ENCODE measurements at regions not wholly inside any gene's neighbourhood (a gene's known extent, or its start where the extent isn't known, plus 50 kb on each side); places are given as distances from the start of the nearest gene placed in this dataset.

GRCh38 chr5:105954341-105954740 lies 1716.4 kb downstream of the EFNA5 start:
- no peaks in the 10 kb centered on the region for H3K9me2 ChIP-seq (ENCODE audit: insufficient read depth, low read length)
- H3K4me1 ChIP-seq (ENCODE audit: insufficient read depth, low read length, poor library complexity, severe bottlenecking), result no peaks in the 10 kb centered on the region
- H3K36me3 ChIP-seq (ENCODE audit: insufficient read depth, low read length), result no peaks in the 10 kb centered on the region
- DNase-seq (ENCODE audit: low spot score), result no peak
- ChIA-PET CTCF (ENCODE audit: unreplicated experiment) (no interaction called here), POLR2A (interaction anchor here (0.7 kb wide), 1 partner anchor 226 kb away, joined by 4 read pairs; no protein-coding TSS in a partner anchor)
- no peak overlapping the region for H3K4me3 ChIP-seq (ENCODE audit: low read depth, low read length, poor library complexity, severe bottlenecking)
- H3K9me3 ChIP-seq (ENCODE audit: low read length), result no peaks in the 10 kb centered on the region
- no peak overlapping the region for H3K27ac ChIP-seq (ENCODE audit: low read depth, low read length, poor library complexity, severe bottlenecking)
- no peaks in the 10 kb centered on the region for H4K20me1 ChIP-seq (ENCODE audit: insufficient read depth, low read length)
- no TSS peak for BruUV-seq (replicated peaks)
- H3K79me2 ChIP-seq (ENCODE audit: insufficient read depth, low read depth, low read length), result no peaks in the 10 kb centered on the region
- H3K4me2 ChIP-seq (ENCODE audit: low read length), result no peak overlapping the region
- intact Hi-C loops (cut with micrococcal nuclease; ENCODE audit: unreplicated experiment), result no loop called here
- TF ChIP-seq CTCF (conservative IDR thresholded peaks at IDR 0.05; ENCODE audit: low read length) (no peak), EZH2phosphoT487 (IDR thresholded peaks at IDR 0.05; ENCODE audit: borderline replicate concordance, low read depth, low read length) (no peak)
- H2AFZ ChIP-seq (ENCODE audit: low read length), result no peak overlapping the region

- H3K4me3 ChIP-seq (ENCODE audit: low read depth, low read length, poor library complexity, severe bottlenecking), result no peak overlapping the region
- H3K4me1 ChIP-seq (ENCODE audit: insufficient read depth, low read length, poor library complexity, severe bottlenecking), result no peaks in the 10 kb centered on the region
- no peak overlapping the region for H3K27ac ChIP-seq (ENCODE audit: low read depth, low read length, poor library complexity, severe bottlenecking)
- no peak overlapping the region for H3K4me2 ChIP-seq (ENCODE audit: low read length)
- H3K36me3 ChIP-seq (ENCODE audit: insufficient read depth, low read length), result no peaks in the 10 kb centered on the region
- no peak for TF ChIP-seq EZH2phosphoT487 (IDR thresholded peaks at IDR 0.05; ENCODE audit: borderline replicate concordance, low read depth, low read length)
- no peak for TF ChIP-seq CTCF (conservative IDR thresholded peaks at IDR 0.05; ENCODE audit: low read length)
- H3K9me2 ChIP-seq (ENCODE audit: insufficient read depth, low read length), result no peaks in the 10 kb centered on the region
- no peaks in the 10 kb centered on the region for H4K20me1 ChIP-seq (ENCODE audit: insufficient read depth, low read length)
- no peak overlapping the region for H2AFZ ChIP-seq (ENCODE audit: low read length)
- POLR2A ChIA-PET, result no interaction called here
- intact Hi-C loops (cut with micrococcal nuclease; ENCODE audit: unreplicated experiment), result no loop called here
- H3K79me2 ChIP-seq (ENCODE audit: insufficient read depth, low read depth, low read length), result no peaks in the 10 kb centered on the region
- CTCF ChIA-PET (ENCODE audit: unreplicated experiment), result no interaction called here
- no peak for DNase-seq (ENCODE audit: low spot score)
- H3K9me3 ChIP-seq (ENCODE audit: low read length), result no peaks in the 10 kb centered on the region
- no TSS peak for BruUV-seq (replicated peaks)
Observed at GRCh38 chr5:105953616-105954015, 1717.1 kb downstream of the EFNA5 start.

GRCh38 chr5:105952875-105953274 lies 1717.9 kb downstream of the EFNA5 start:
- Histone ChIP-seq H3K4me3 (ENCODE audit: low read depth, low read length, poor library complexity, severe bottlenecking) (no peak overlapping the region), H3K9me3 (ENCODE audit: low read length) (no peaks in the 10 kb centered on the region), H3K9me2 (ENCODE audit: insufficient read depth, low read length) (no peaks in the 10 kb centered on the region), H2AFZ (ENCODE audit: low read length) (no peak overlapping the region), H3K79me2 (ENCODE audit: insufficient read depth, low read depth, low read length) (no peaks in the 10 kb centered on the region), H3K4me1 (ENCODE audit: insufficient read depth, low read length, poor library complexity, severe bottlenecking) (no peaks in the 10 kb centered on the region), H3K4me2 (ENCODE audit: low read length) (no peak overlapping the region), H3K27ac (ENCODE audit: low read depth, low read length, poor library complexity, severe bottlenecking) (no peak overlapping the region), H4K20me1 (ENCODE audit: insufficient read depth, low read length) (no peaks in the 10 kb centered on the region), H3K36me3 (ENCODE audit: insufficient read depth, low read length) (no peaks in the 10 kb centered on the region)
- no peak for DNase-seq (ENCODE audit: low spot score)
- intact Hi-C loops (cut with micrococcal nuclease; ENCODE audit: unreplicated experiment), result no loop called here
- TF ChIP-seq EZH2phosphoT487 (IDR thresholded peaks at IDR 0.05; ENCODE audit: borderline replicate concordance, low read depth, low read length) (no peak), CTCF (conservative IDR thresholded peaks at IDR 0.05; ENCODE audit: low read length) (no peak)
- ChIA-PET POLR2A (no interaction called here), CTCF (ENCODE audit: unreplicated experiment) (no interaction called here)
- BruUV-seq (replicated peaks), result no TSS peak
